ENCODE measurements at regions not wholly inside any gene's neighbourhood (a gene's known extent, or its start where the extent isn't known, plus 50 kb on each side); places are given as distances from the start of the nearest gene placed in this dataset.

- no peak overlapping the region for H3K4ac ChIP-seq (replicated peaks; ENCODE audit: insufficient read length, low read depth, low read length)
- H4K8ac ChIP-seq (ENCODE audit: extremely low read depth, insufficient read depth, low read length): no peak overlapping the region
- peak in 1 of 2 experiments; percentile 48 for DNase-seq (ENCODE audit: low read depth in 1 of 2, low spot score in 2 of 2)
- 71% methylated on average over 9 of the region's 9 CpGs; no CpG with 5 or more reads in 1 of the 2 experiments for WGBS, 2 experiments (ENCODE audit: extremely low coverage in 1 of 2, insufficient coverage in 1 of 2, insufficient read length in 1 of 2, insufficient replicate concordance in 2 of 2, low coverage in 1 of 2, low lambda C conversion rate in 2 of 2, missing lambda C conversion rate in 1 of 2)
- no peak overlapping the region for H2BK15ac ChIP-seq (ENCODE audit: low read length)
- no peak overlapping the region for H3K27ac ChIP-seq (ENCODE audit: low read depth, low read length)
- no peaks in the 10 kb centered on the region for H3K4me1 ChIP-seq (replicated peaks in 1 of 4; ENCODE audit: control insufficient read depth in 3 of 4, insufficient read depth in 4 of 4, low read length in 3 of 4)
- H2BK20ac ChIP-seq (ENCODE audit: low read length): no peak overlapping the region
- no peaks in the 10 kb centered on the region for H3K79me2 ChIP-seq (ENCODE audit: control insufficient read depth in 1 of 2, insufficient read depth in 2 of 2, low read length in 2 of 2)
- H3K23me2 ChIP-seq (ENCODE audit: low read depth, low read length): no peaks in the 10 kb centered on the region
- no peak overlapping the region for H3K4me3 ChIP-seq (ENCODE audit: extremely low read depth in 1 of 4, insufficient read depth in 2 of 4, low read depth in 3 of 4, low read length in 4 of 4)
- no peak overlapping the region for H2BK12ac ChIP-seq (ENCODE audit: low read depth, low read length)
- H3K9ac ChIP-seq (replicated peaks in 1 of 4; ENCODE audit: extremely low read depth in 1 of 4, low read depth in 3 of 4, low read length in 3 of 4): no peak overlapping the region
- H3K18ac ChIP-seq (ENCODE audit: extremely low read depth, low read length): no peak overlapping the region
- H2AK5ac ChIP-seq (ENCODE audit: low read depth, low read length): no peak overlapping the region
- ChIA-PET POLR2A (ENCODE audit: partially characterized antibody) (no interaction called here), CTCF (ENCODE audit: partially characterized antibody) (no interaction called here)
- H3K79me1 ChIP-seq (ENCODE audit: low read depth, low read length): no peaks in the 10 kb centered on the region
- no peaks in the 10 kb centered on the region for H3K27me3 ChIP-seq (replicated peaks in 1 of 4; ENCODE audit: control insufficient read depth in 3 of 4, extremely low read depth in 1 of 4, insufficient read depth in 3 of 4, low read length in 3 of 4)
- no peak overlapping the region for H2AFZ ChIP-seq (ENCODE audit: low read length)
- H3K36me3 ChIP-seq (ENCODE audit: control insufficient read depth in 2 of 4, insufficient read depth in 4 of 4, low read length in 3 of 4): no peaks in the 10 kb centered on the region
- no peak overlapping the region for H2BK120ac ChIP-seq (replicated peaks; ENCODE audit: low read depth, low read length)
- H3K56ac ChIP-seq (replicated peaks; ENCODE audit: insufficient read length, low read depth, low read length): no peak overlapping the region
- H3K9me3 ChIP-seq (ENCODE audit: insufficient read depth in 2 of 2, low read depth in 1 of 2, low read length in 1 of 2): peaks cover 62 to 83% of the 10 kb centered on the region in 2 experiments
- no peak overlapping the region for H3K14ac ChIP-seq (ENCODE audit: insufficient read length)
- H4K20me1 ChIP-seq (replicated peaks in 1 of 2; ENCODE audit: control insufficient read depth in 1 of 2, insufficient read depth in 2 of 2, low read length in 2 of 2): no peaks in the 10 kb centered on the region
- no peak overlapping the region for H4K91ac ChIP-seq (replicated peaks; ENCODE audit: insufficient read length, low read length)
- no peak overlapping the region for H4K5ac ChIP-seq (ENCODE audit: insufficient read length, low read depth, low read length)
- no peak overlapping the region for H3K23ac ChIP-seq (ENCODE audit: insufficient read length)
- H2BK5ac ChIP-seq (ENCODE audit: low read depth, low read length): no peak overlapping the region
- no peak for FAIRE-seq
- H3K4me2 ChIP-seq (ENCODE audit: insufficient read depth in 1 of 2, low read depth in 2 of 2, low read length in 2 of 2): no peak overlapping the region
- TF ChIP-seq GABPA (IDR thresholded peaks at IDR 0.05; ENCODE audit: borderline replicate concordance, insufficient read depth, low read length): no peak
- no peak for TF ChIP-seq CHD2 (IDR thresholded peaks at IDR 0.05; ENCODE audit: low read length)
- peak; percentile 28 to 48 (median 47); a peak in 3 of 4 replicates for TF ChIP-seq CTCF (IDR thresholded peaks at IDR 0.05; ENCODE audit: control extremely low read depth in 1 of 3, insufficient read depth in 1 of 3, low read depth in 1 of 3, low read length in 3 of 3)
- TF ChIP-seq E2F6 (IDR thresholded peaks at IDR 0.05): no peak
- TF ChIP-seq SP4 (IDR thresholded peaks at IDR 0.05; ENCODE audit: low read length): no peak
- TF ChIP-seq MAFK (IDR thresholded peaks at IDR 0.05; ENCODE audit: low read depth, low read length): no peak
- TF ChIP-seq RBBP5 (IDR thresholded peaks at IDR 0.05; ENCODE audit: borderline replicate concordance, low read depth, low read length): no peak
- no peak for TF ChIP-seq GTF2F1 (IDR thresholded peaks at IDR 0.05; ENCODE audit: borderline replicate concordance, low read depth, low read length)
- TF ChIP-seq RAD21 (IDR thresholded peaks at IDR 0.05 in 1 of 2, conservative IDR thresholded peaks at IDR 0.05 in 1 of 2; ENCODE audit: low read depth in 2 of 2, low read length in 2 of 2): peak; percentile 26 to 45; a peak in 3 of 4 replicates
- TF ChIP-seq SIRT6 (IDR thresholded peaks at IDR 0.05; ENCODE audit: low read length): no peak
- TF ChIP-seq SRF (IDR thresholded peaks at IDR 0.05; ENCODE audit: low read depth, low read length): no peak
- TF ChIP-seq CBX5 (IDR thresholded peaks at IDR 0.05; ENCODE audit: low read depth, low read length): no peak
Observed at GRCh38 chr14:106491851-106492250, 965.5 kb downstream of the TMEM121 start.

All from H1 (cell line).